ENCODE measurements at regions not wholly inside any gene's neighbourhood (a gene's known extent, or its start where the extent isn't known, plus 50 kb on each side); places are given as distances from the start of the nearest gene placed in this dataset.

- ATAC-seq, result no peak
- DNase-seq, result no peak
- 41 to 43% methylated on average over 2 of the region's 2 CpGs for WGBS, 2 donors
- Histone ChIP-seq H3K27ac (no peak overlapping the region), H3K36me3 (replicated peaks in 1 of 2; ENCODE audit: insufficient read depth in 1 of 2, low read depth in 2 of 2) (no peaks in the 10 kb centered on the region), H3K27me3 (no peaks in the 10 kb centered on the region), H3K4me3 (no peak overlapping the region), H3K4me1 (no peaks in the 10 kb centered on the region), H3K9me3 (no peaks in the 10 kb centered on the region)
- intact Hi-C loops (cut with DNase I), result no loop called here
- TF ChIP-seq CTCF (IDR thresholded peaks at IDR 0.05) (no peak), POLR2A (IDR thresholded peaks at IDR 0.05) (no peak)
Measured at GRCh38 chr10:36494371-36494770, 631.0 kb upstream of the ANKRD30A start.

- TF ChIP-seq CTCF (IDR thresholded peaks at IDR 0.05) (no peak), POLR2A (IDR thresholded peaks at IDR 0.05) (no peak)
- H3K36me3 ChIP-seq (replicated peaks in 1 of 2; ENCODE audit: insufficient read depth in 1 of 2, low read depth in 2 of 2), result no peaks in the 10 kb centered on the region
- H3K4me3 ChIP-seq, result no peak overlapping the region
- DNase-seq (no peak), ATAC-seq (no peak)
- 61 to 70% methylated on average over 1 of the region's 1 CpG for WGBS, 2 donors
- H3K27ac ChIP-seq, result no peak overlapping the region
- H3K4me1 ChIP-seq, result no peaks in the 10 kb centered on the region
- H3K9me3 ChIP-seq, result no peaks in the 10 kb centered on the region
- H3K27me3 ChIP-seq, result no peaks in the 10 kb centered on the region
- intact Hi-C loops (cut with DNase I), result no loop called here
Measured at GRCh38 chr10:36493516-36493880, 631.9 kb upstream of the ANKRD30A start.

- Histone ChIP-seq H3K36me3 (replicated peaks in 1 of 2; ENCODE audit: insufficient read depth in 1 of 2, low read depth in 2 of 2) (no peaks in the 10 kb centered on the region), H3K4me1 (no peaks in the 10 kb centered on the region), H3K4me3 (no peak overlapping the region), H3K27me3 (no peaks in the 10 kb centered on the region), H3K9me3 (no peaks in the 10 kb centered on the region), H3K27ac (no peak overlapping the region)
- 32 to 47% methylated on average over 4 of the region's 4 CpGs for WGBS, 2 donors
- ATAC-seq (no peak), DNase-seq (no peak)
- intact Hi-C loops (cut with DNase I), result no loop called here
- TF ChIP-seq CTCF (IDR thresholded peaks at IDR 0.05) (no peak), POLR2A (IDR thresholded peaks at IDR 0.05) (no peak)
Measured at GRCh38 chr10:36492590-36493515, 632.5 kb upstream of the ANKRD30A start.

GRCh38 chr10:36491926-36492325, 633.5 kb upstream of the ANKRD30A start:
- Histone ChIP-seq H3K27ac (no peak overlapping the region), H3K4me3 (no peak overlapping the region), H3K36me3 (replicated peaks in 1 of 2; ENCODE audit: insufficient read depth in 1 of 2, low read depth in 2 of 2) (no peaks in the 10 kb centered on the region), H3K27me3 (no peaks in the 10 kb centered on the region), H3K4me1 (no peaks in the 10 kb centered on the region), H3K9me3 (no peaks in the 10 kb centered on the region)
- ATAC-seq (no peak), DNase-seq (no peak)
- TF ChIP-seq POLR2A (IDR thresholded peaks at IDR 0.05) (no peak), CTCF (IDR thresholded peaks at IDR 0.05) (no peak)
- intact Hi-C loops (cut with DNase I), result no loop called here
- 36 to 40% methylated on average over 1 of the region's 1 CpG for WGBS, 2 donors
